Progenitor cell of endocrine pancreas (in vitro differentiated cells): ENCODE measurements at regions not wholly inside any gene's neighbourhood (a gene's known extent, or its start where the extent isn't known, plus 50 kb on each side); places are given as distances from the start of the nearest gene placed in this dataset.

ENCODE experiments used
- DNase-seq: peaks from one replicate; pipeline ENCODE4 v3.0.0; 2021; ENCODE audit warnings: low spot score; ENCODE audit not compliant: unreplicated experiment
- H3K27ac Mint-ChIP-seq: 2 replicates; pipeline ENCODE4 v1.8.0; 2021; ENCODE audit warnings: mild to moderate bottlenecking, moderate library complexity, mixed read lengths
- H3K27me3 Mint-ChIP-seq: 2 replicates; pipeline ENCODE4 v1.8.0; 2021; ENCODE audit warnings: mixed read lengths
- H3K36me3 Mint-ChIP-seq: 2 replicates; pipeline ENCODE4 v1.8.0; 2022; ENCODE audit warnings: mixed read lengths; ENCODE audit not compliant: insufficient read depth
- H3K4me1 Mint-ChIP-seq: 2 replicates; pipeline ENCODE4 v1.8.0; 2021; ENCODE audit warnings: low read depth, mixed read lengths
- H3K4me3 Mint-ChIP-seq: 2 replicates; pipeline ENCODE4 v1.8.0; 2021; ENCODE audit warnings: low read depth, mild to moderate bottlenecking, moderate library complexity, mixed read lengths
- H3K9me3 Mint-ChIP-seq: 2 replicates; pipeline ENCODE4 v1.8.0; 2021; ENCODE audit warnings: low read depth, mixed read lengths
- CTCF ChIP-seq: fragments of 200-600 bp; sonication (generic); IDR thresholded peaks from one replicate; pipeline ENCODE4 v1.5.0; 2021; ENCODE audit warnings: antibody characterized with exemption, mild to moderate bottlenecking; ENCODE audit not compliant: unreplicated experiment

- DNase-seq, result no peak
- no peak for TF ChIP-seq CTCF
- Mint-ChIP-seq H3K36me3 (no peaks in the 10 kb centered on the region), H3K27ac (no peak overlapping the region), H3K9me3 (peaks cover 4% of the 10 kb centered on the region), H3K4me3 (no peak overlapping the region), H3K27me3 (no peaks in the 10 kb centered on the region), H3K4me1 (no peaks in the 10 kb centered on the region)
These were observed 713.8 kb downstream of the KCNT2 start for GRCh38 chr1:195894411-195894810.

GRCh38 chr1:195886000-195886399 is 722.2 kb downstream of the KCNT2 start:
- no peak for DNase-seq
- Mint-ChIP-seq H3K36me3 (no peaks in the 10 kb centered on the region), H3K27ac (no peak overlapping the region), H3K9me3 (peaks cover 1% of the 10 kb centered on the region), H3K4me1 (no peaks in the 10 kb centered on the region), H3K4me3 (no peak overlapping the region), H3K27me3 (no peaks in the 10 kb centered on the region)
- TF ChIP-seq CTCF, result peak; percentile 27

GRCh38 chr1:195878478-195878877 is 729.8 kb downstream of the KCNT2 start:
- H3K27me3 Mint-ChIP-seq, result no peaks in the 10 kb centered on the region
- no peak overlapping the region for H3K4me3 Mint-ChIP-seq
- DNase-seq, result no peak
- H3K4me1 Mint-ChIP-seq, result no peaks in the 10 kb centered on the region
- H3K9me3 Mint-ChIP-seq, result peaks cover 2% of the 10 kb centered on the region
- H3K27ac Mint-ChIP-seq, result no peak overlapping the region
- no peak for TF ChIP-seq CTCF
- no peaks in the 10 kb centered on the region for H3K36me3 Mint-ChIP-seq

GRCh38 chr1:195876792-195877191 is 731.4 kb downstream of the KCNT2 start:
- Mint-ChIP-seq H3K4me1 (no peaks in the 10 kb centered on the region), H3K4me3 (no peak overlapping the region), H3K27me3 (no peaks in the 10 kb centered on the region), H3K36me3 (no peaks in the 10 kb centered on the region), H3K9me3 (peaks cover 2% of the 10 kb centered on the region), H3K27ac (no peak overlapping the region)
- TF ChIP-seq CTCF, result no peak
- DNase-seq, result no peak

- TF ChIP-seq CTCF, result no peak
- no peak for DNase-seq
- H3K4me3 Mint-ChIP-seq, result no peak overlapping the region
- no peak overlapping the region for H3K27ac Mint-ChIP-seq
- H3K36me3 Mint-ChIP-seq, result no peaks in the 10 kb centered on the region
- H3K4me1 Mint-ChIP-seq, result no peaks in the 10 kb centered on the region
- H3K27me3 Mint-ChIP-seq, result no peaks in the 10 kb centered on the region
- H3K9me3 Mint-ChIP-seq, result no peaks in the 10 kb centered on the region
These were observed 735.9 kb downstream of the KCNT2 start for GRCh38 chr1:195872376-195872775.
